ENCODE measurements at regions not wholly inside any gene's neighbourhood (a gene's known extent, or its start where the extent isn't known, plus 50 kb on each side); places are given as distances from the start of the nearest gene placed in this dataset.

- no peak for DNase-seq
Measured at GRCh38 chr2:176388861-176389260, 119.6 kb downstream of the MTX2 start.

GRCh38 chr2:176390276-176391147 lies 121.3 kb downstream of the MTX2 start:
- no peak for DNase-seq

GRCh38 chr2:176391148-176391419 lies 121.8 kb downstream of the MTX2 start:
- DNase-seq: no peak

GRCh38 chr2:176392249-176392648 lies 123.0 kb downstream of the MTX2 start:
- no peak for DNase-seq

- no peak for DNase-seq
Measured at GRCh38 chr2:176392744-176393414, 123.6 kb downstream of the MTX2 start.

- DNase-seq: no peak
Measured at GRCh38 chr2:176395273-176395854, 126.1 kb downstream of the MTX2 start.

- DNase-seq: no peak
Measured at GRCh38 chr2:176398243-176399073, 129.2 kb downstream of the MTX2 start.

GRCh38 chr2:176399074-176399598 lies 129.9 kb downstream of the MTX2 start:
- no peak for DNase-seq

- DNase-seq: no peak
Measured at GRCh38 chr2:176405477-176405876, 136.2 kb downstream of the MTX2 start.

- no peak for DNase-seq
Measured at GRCh38 chr2:176407706-176408105, 138.5 kb downstream of the MTX2 start.

- no peak for DNase-seq
Measured at GRCh38 chr2:176409671-176410070, 140.4 kb downstream of the MTX2 start.

- DNase-seq: no peak
Measured at GRCh38 chr2:176412136-176412535, 142.9 kb downstream of the MTX2 start.

- DNase-seq: no peak
Measured at GRCh38 chr2:176413786-176414185, 144.5 kb downstream of the MTX2 start.

- DNase-seq: no peak
Measured at GRCh38 chr2:176414641-176415040, 145.4 kb downstream of the MTX2 start.

- DNase-seq: no peak
Measured at GRCh38 chr2:176415174-176415895, 146.1 kb downstream of the MTX2 start.

GRCh38 chr2:176415937-176416499 lies 146.8 kb downstream of the MTX2 start:
- no peak for DNase-seq

GRCh38 chr2:176418768-176419167 lies 149.5 kb downstream of the MTX2 start:
- no peak for DNase-seq

GRCh38 chr2:176419591-176420071 lies 150.4 kb downstream of the MTX2 start:
- DNase-seq: no peak

- DNase-seq: no peak
Measured at GRCh38 chr2:176421297-176422050, 152.2 kb downstream of the MTX2 start.

- no peak for DNase-seq
Measured at GRCh38 chr2:176423819-176424218, 154.6 kb downstream of the MTX2 start.

GRCh38 chr2:176424746-176425145 lies 155.5 kb downstream of the MTX2 start:
- DNase-seq: no peak
